Thyroid gland (tissue), 4 donors: ENCODE measurements at regions not wholly inside any gene's neighbourhood (a gene's known extent, or its start where the extent isn't known, plus 50 kb on each side); places are given as distances from the start of the nearest gene placed in this dataset.

ENCODE experiments used
- CTCF ChIP-seq, 6 experiments: fragments of 200-600 bp in 3 of 6; fragments of 450-650 bp in 3 of 6; sonication (generic) in 3 of 6; IDR thresholded peaks; one replicate each; pipeline ENCODE4 v1.5.1; 2016 to 2019; ENCODE audit warnings: antibody characterized with exemption in 6 of 6, mild to moderate bottlenecking in 2 of 6, inconsistent platforms in 1 of 6, moderate library complexity in 1 of 6
- POLR2A ChIP-seq, 2 donors: fragments of 450-650 bp; IDR thresholded peaks; one replicate each; pipeline ENCODE4 v1.6.1; 2017; ENCODE audit warnings: antibody characterized with exemption in 2 of 2, mild to moderate bottlenecking in 2 of 2, moderate library complexity in 1 of 2

- TF ChIP-seq CTCF (IDR thresholded peaks at IDR 0.05) (no peak), POLR2A (IDR thresholded peaks at IDR 0.05) (no peak)
Measured at GRCh38 chr11:112835591-112836255, 125.5 kb upstream of the NCAM1 start.
